Activated B cell treated with CpG ODN at 0.5 μM for 24 hours (primary cell): ENCODE measurements at regions not wholly inside any gene's neighbourhood (a gene's known extent, or its start where the extent isn't known, plus 50 kb on each side); places are given as distances from the start of the nearest gene placed in this dataset.

Experiments used
- ATAC-seq: fragments of 200-7000 bp; cut with Tn5 transposase; one replicate; pipeline ENCODE4 v1.10.0; 2021; ENCODE audit warnings: low read depth, mild to moderate bottlenecking, moderate library complexity
- CTCF ChIA-PET: fragments of 350-600 bp; sonication (Branson Sonifier 250); formaldehyde crosslinking; loops from one replicate; lab custom pipeline; 2021; ENCODE audit warnings: antibody characterized with exemption; lab: Charles Lee
- POLR2A ChIA-PET: fragments of 350-600 bp; sonication (Branson Sonifier 250); formaldehyde crosslinking; loops from one replicate; lab custom pipeline; 2021; ENCODE audit warnings: antibody characterized with exemption; lab: Charles Lee
- DNase-seq: peaks from one replicate; pipeline ENCODE4 v3.0.0; 2022
- H3K27ac Mint-ChIP-seq: one replicate; pipeline ENCODE4 v1.8.0; 2020; ENCODE audit warnings: mixed read lengths
- H3K27me3 Mint-ChIP-seq: one replicate; pipeline ENCODE4 v1.8.0; 2021; ENCODE audit warnings: mixed read lengths
- H3K36me3 Mint-ChIP-seq: one replicate; pipeline ENCODE4 v1.8.0; 2021; ENCODE audit warnings: low read depth, mixed read lengths
- H3K4me1 Mint-ChIP-seq: one replicate; pipeline ENCODE4 v1.8.0; 2021; ENCODE audit warnings: mixed read lengths
- H3K4me3 Mint-ChIP-seq: one replicate; pipeline ENCODE4 v1.8.0; 2020; ENCODE audit warnings: mild to moderate bottlenecking, mixed read lengths
- H3K9me3 Mint-ChIP-seq: one replicate; pipeline ENCODE4 v1.8.0; 2020; ENCODE audit warnings: mixed read lengths
- CTCF ChIP-seq: fragments of 200-600 bp; IDR thresholded peaks from one replicate; pipeline ENCODE4 v1.8.0; 2022; ENCODE audit warnings: antibody characterized with exemption, mild to moderate bottlenecking
- intact Hi-C: fragments of 100-400 bp; cut with micrococcal nuclease; formaldehyde crosslinking; loops from one replicate; pipeline ENCODE4 v1.15.1; 2024

GRCh38 chr5:38681966-38682365 lies 125.5 kb upstream of the LIFR start:
- Mint-ChIP-seq H3K36me3 (no peaks in the 10 kb centered on the region), H3K4me1 (no peaks in the 10 kb centered on the region), H3K27ac (no peak overlapping the region), H3K27me3 (no peaks in the 10 kb centered on the region), H3K9me3 (no peaks in the 10 kb centered on the region), H3K4me3 (no peak overlapping the region)
- POLR2A ChIA-PET: no interaction called here
- no peak for TF ChIP-seq CTCF
- CTCF ChIA-PET: no interaction called here
- no peak for DNase-seq
- intact Hi-C loops: no loop called here
- no peak for ATAC-seq

- no peak overlapping the region for H3K27ac Mint-ChIP-seq
- CTCF ChIA-PET: no interaction called here
- intact Hi-C loops: no loop called here
- TF ChIP-seq CTCF: no peak
- H3K4me1 Mint-ChIP-seq: no peaks in the 10 kb centered on the region
- ATAC-seq: no peak
- no peaks in the 10 kb centered on the region for H3K9me3 Mint-ChIP-seq
- no peak for DNase-seq
- POLR2A ChIA-PET: no interaction called here
- H3K4me3 Mint-ChIP-seq: no peak overlapping the region
- no peaks in the 10 kb centered on the region for H3K27me3 Mint-ChIP-seq
- H3K36me3 Mint-ChIP-seq: no peaks in the 10 kb centered on the region
Observed at GRCh38 chr5:38686658-38687057, 130.2 kb upstream of the LIFR start.

GRCh38 chr5:38692346-38692745 lies 135.9 kb upstream of the LIFR start:
- H3K4me1 Mint-ChIP-seq: no peaks in the 10 kb centered on the region
- no peak for ATAC-seq

DNA sequence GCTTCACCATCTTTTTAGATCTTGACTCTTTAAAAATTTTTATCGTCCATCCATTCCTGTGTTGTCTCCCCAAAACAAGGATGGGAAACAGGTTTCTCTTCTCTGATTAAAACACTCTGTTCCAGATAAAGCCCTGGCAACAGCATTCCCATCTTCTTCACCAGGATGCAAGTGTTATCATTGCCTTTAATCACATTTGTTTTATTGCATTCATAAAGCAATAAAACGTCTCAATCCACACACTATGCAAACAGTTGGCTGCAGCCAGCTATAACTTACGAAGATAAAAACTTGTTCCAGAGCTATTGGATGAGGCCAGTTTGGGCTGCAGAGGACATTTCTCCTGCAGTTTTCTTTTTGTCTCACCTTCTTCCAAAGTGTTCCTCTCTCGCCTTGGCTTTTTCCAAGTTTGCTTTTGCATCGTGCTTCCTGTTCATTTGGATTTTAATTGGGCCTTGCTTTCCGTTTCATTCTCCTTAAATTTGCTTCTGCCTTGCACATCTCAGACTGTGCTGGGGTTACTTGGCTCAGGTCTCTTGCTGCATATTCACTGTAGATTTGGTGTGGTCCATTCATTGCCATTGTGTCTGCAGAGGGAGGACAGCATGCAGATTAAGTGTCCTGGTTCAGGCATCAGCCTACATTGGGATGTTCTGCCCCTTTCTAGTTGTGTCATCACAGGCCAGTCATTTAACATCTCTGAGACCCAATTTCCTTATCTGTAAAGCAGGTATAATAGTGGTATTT lies 136.5 kb upstream of the LIFR start:
- Mint-ChIP-seq H3K4me3 (no peak overlapping the region), H3K4me1 (no peaks in the 10 kb centered on the region), H3K9me3 (no peaks in the 10 kb centered on the region), H3K36me3 (no peaks in the 10 kb centered on the region), H3K27me3 (no peaks in the 10 kb centered on the region), H3K27ac (no peak overlapping the region)
- ChIA-PET CTCF (no interaction called here), POLR2A (no interaction called here)
- TF ChIP-seq CTCF: no peak
- no peak for ATAC-seq
- intact Hi-C loops: no loop called here
- no peak for DNase-seq

More at GRCh38 chr5:38692346-38692745, 135.9 kb upstream of the LIFR start:
- DNase-seq: no peak
- H3K27me3 Mint-ChIP-seq: no peaks in the 10 kb centered on the region
- no peak for TF ChIP-seq CTCF
- no peak overlapping the region for H3K4me3 Mint-ChIP-seq
- ChIA-PET CTCF (no interaction called here), POLR2A (no interaction called here)
- H3K27ac Mint-ChIP-seq: no peak overlapping the region
- no peaks in the 10 kb centered on the region for H3K9me3 Mint-ChIP-seq
- H3K36me3 Mint-ChIP-seq: no peaks in the 10 kb centered on the region
- intact Hi-C loops: no loop called here

GRCh38 chr5:38695021-38695958 lies 138.8 kb upstream of the LIFR start:
- no peak overlapping the region for H3K4me3 Mint-ChIP-seq
- TF ChIP-seq CTCF: no peak
- intact Hi-C loops: no loop called here
- DNase-seq (no peak), ATAC-seq (no peak)
- POLR2A ChIA-PET: no interaction called here
- H3K36me3 Mint-ChIP-seq: no peaks in the 10 kb centered on the region
- no peaks in the 10 kb centered on the region for H3K4me1 Mint-ChIP-seq
- H3K9me3 Mint-ChIP-seq: no peaks in the 10 kb centered on the region
- CTCF ChIA-PET: no interaction called here
- H3K27ac Mint-ChIP-seq: no peak overlapping the region
- no peaks in the 10 kb centered on the region for H3K27me3 Mint-ChIP-seq
